ENCODE measurements at regions not wholly inside any gene's neighbourhood (a gene's known extent, or its start where the extent isn't known, plus 50 kb on each side); places are given as distances from the start of the nearest gene placed in this dataset.

- DNase-seq (ENCODE audit: low spot score), result no peak
Measured at GRCh38 chr1:229111703-229112319, 159.1 kb upstream of the RAB4A start.

DNA sequence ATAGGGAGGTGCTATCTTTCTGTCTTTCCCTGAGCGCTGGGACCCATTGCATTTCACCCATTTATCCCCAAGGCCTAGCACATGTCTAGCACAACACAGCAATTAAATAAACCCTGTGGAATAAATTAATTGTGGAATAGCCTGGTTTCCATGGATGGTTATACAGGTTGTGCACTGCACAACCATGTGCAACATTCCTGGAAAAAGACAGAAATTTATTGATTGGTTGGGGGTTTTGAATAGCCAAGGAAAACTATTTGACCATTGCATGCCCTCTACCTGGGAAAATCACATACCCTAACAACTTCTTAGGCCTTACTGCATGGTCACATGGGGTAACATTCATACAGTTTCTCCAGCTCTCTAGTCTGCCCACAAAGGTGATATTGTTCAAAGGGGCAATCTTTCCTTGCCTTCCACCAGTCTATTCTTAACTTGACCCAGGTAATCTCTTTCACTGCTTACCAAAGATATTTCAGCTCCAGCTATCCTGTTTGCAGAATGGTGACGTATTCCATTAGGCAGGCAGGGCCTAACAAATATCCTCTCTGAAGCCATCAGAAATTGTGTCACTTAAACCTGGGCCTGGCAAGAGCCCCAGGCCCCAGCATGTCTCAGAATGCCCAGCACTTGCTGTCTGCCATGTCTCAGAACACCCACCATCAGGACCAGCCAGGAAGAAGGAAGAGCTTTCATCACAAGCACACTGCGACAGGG is 157.9 kb upstream of the RAB4A start:
- DNase-seq (ENCODE audit: low spot score), result no peak

GRCh38 chr1:229114315-229114714 is 156.6 kb upstream of the RAB4A start:
- no peak for DNase-seq (ENCODE audit: low spot score)

- no peak for DNase-seq (ENCODE audit: low spot score)
Measured at GRCh38 chr1:229114850-229115365, 156.0 kb upstream of the RAB4A start.

- DNase-seq (ENCODE audit: low spot score), result no peak
Measured at GRCh38 chr1:229116114-229116513, 154.8 kb upstream of the RAB4A start.

- no peak for DNase-seq (ENCODE audit: low spot score)
Measured at GRCh38 chr1:229117664-229118300, 153.1 kb upstream of the RAB4A start.

DNA sequence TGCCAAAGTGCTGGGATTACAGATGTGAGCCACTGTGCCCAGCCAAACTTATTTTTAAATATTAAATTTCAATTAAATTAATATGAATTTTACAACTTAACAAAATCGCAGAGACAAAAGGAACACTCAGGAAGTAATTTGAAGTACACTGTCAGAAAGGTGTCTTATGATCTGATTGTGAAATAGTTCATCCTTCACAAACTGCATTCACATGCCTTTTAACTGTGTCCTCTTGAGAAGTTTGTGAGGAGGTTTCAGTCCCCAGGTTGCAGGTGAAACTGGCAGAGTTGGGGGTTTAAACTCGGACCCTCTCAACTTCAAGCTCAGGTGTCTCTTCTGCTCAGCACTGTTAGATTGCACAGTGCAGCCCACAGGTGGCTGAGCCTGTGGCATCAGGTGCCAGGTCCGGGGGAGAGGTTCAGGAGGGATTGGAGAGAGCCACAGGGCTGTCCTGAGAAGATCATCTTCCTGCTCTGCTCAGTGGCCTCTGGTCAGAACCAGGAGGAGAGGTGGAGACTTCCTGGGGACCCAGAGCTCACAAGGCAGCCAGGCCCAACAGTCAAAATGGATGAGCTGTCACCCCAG is 152.3 kb upstream of the RAB4A start:
- DNase-seq (ENCODE audit: low spot score), result no peak

- no peak for DNase-seq (ENCODE audit: low spot score)
Measured at GRCh38 chr1:229119161-229119560, 151.8 kb upstream of the RAB4A start.

- no peak for DNase-seq (ENCODE audit: low spot score)
Measured at GRCh38 chr1:229119876-229120275, 151.0 kb upstream of the RAB4A start.

DNA sequence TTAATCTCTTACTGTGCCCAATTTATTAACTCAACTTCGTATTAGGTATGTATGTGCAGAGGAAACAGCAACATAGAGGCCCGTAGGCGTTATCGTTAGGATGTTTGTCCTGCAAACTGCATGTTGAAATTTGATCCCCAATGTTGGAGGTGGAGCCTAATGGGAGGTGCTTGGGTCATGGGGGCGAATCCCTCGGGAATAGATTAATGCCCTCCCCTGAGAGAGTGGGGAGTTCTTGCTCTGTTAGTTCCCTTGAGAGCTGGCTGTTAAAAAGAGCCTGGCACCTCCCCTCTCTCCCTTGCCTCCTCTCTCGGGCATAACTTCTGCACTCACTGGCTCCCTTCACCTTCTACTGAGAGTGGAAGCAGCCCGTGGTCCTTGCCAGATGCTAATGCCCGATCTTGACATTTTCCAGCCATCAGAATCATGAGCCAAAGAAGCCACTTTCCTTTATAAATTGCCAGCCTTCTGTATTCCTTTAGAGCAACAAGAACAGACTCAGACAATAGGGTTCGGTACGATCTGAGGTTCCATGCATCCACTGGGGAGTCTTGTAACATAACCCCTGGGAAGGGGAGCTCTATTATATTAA is 149.0 kb upstream of the RAB4A start:
- DNase-seq (ENCODE audit: low spot score), result no peak

- DNase-seq (ENCODE audit: low spot score), result no peak
Measured at GRCh38 chr1:229122606-229123005, 148.3 kb upstream of the RAB4A start.

DNA sequence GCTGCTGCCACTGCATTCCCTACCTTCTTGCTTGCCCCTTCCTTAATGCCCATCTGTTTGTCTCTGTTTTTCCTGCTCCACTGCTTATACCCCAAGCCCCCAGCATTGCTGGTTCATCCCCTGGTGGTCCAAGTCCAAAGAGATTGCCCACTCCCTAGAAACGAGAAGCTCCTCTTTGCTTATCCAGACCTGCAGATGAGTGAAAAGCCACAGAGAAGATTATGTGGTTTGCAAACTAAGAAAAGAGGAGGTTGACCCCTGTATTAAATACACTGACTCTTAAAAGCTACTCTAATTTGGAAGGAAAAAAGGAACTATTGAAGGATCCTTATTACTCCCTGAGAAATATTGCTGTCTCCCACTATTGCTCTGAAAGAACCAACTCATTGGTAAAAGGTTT is 146.8 kb upstream of the RAB4A start:
- DNase-seq (ENCODE audit: low spot score), result no peak

GRCh38 chr1:229124520-229125124 is 146.3 kb upstream of the RAB4A start:
- DNase-seq (ENCODE audit: low spot score), result no peak

DNA sequence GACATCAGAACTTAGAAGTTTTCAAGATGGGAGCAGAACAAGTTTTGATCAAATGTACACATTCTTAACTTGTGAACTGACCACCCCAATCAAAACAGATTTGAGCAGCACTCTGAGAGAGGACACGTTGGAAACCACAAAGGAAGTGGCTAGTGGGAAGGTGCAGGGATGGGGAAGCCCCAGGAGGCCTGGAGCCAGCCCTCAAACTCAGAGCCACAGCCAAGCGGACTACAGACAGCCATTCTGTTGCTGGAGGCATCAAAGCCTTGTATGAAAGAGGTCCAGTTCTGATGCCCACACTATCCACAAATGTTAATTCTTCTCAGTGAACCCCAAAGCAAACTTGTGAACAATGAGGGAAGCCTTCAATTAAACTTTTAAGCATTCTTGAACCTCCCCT is 143.6 kb upstream of the RAB4A start:
- no peak for DNase-seq (ENCODE audit: low spot score)

GRCh38 chr1:229128066-229128608 is 142.8 kb upstream of the RAB4A start:
- no peak for DNase-seq (ENCODE audit: low spot score)

- DNase-seq (ENCODE audit: low spot score), result no peak
Measured at GRCh38 chr1:229129301-229130027, 141.4 kb upstream of the RAB4A start.

DNA sequence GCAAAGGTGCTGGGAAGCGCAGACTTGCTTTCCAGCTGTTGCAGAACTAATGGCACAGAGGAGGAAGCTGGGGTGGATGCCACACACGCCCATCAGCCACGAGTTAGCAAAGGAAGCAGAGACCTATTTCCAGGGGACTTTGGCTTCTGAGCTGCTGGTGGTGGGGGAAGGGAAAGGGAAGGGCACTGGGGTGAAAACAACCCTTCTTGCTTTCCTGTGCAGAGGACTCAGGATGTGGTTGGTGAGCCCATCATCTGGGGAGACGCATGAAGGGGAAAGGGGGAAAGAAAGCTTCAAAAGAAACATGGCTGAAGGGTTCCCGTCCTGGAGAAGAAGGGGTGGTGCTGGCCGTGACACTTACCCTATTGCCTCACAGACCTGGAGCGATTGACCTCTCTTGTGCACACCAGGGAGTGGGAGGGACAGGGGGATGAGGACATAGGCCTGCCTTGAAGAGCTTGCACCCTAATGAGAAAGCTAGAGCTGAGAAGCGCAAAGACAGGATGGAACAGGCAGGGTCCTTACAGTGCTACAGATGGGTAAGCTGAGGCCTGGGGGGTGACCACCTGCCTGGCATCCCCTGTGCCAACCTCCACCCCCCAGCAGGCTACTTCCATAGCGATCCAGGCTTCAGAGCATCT is 140.8 kb upstream of the RAB4A start:
- DNase-seq (ENCODE audit: low spot score), result no peak

DNA sequence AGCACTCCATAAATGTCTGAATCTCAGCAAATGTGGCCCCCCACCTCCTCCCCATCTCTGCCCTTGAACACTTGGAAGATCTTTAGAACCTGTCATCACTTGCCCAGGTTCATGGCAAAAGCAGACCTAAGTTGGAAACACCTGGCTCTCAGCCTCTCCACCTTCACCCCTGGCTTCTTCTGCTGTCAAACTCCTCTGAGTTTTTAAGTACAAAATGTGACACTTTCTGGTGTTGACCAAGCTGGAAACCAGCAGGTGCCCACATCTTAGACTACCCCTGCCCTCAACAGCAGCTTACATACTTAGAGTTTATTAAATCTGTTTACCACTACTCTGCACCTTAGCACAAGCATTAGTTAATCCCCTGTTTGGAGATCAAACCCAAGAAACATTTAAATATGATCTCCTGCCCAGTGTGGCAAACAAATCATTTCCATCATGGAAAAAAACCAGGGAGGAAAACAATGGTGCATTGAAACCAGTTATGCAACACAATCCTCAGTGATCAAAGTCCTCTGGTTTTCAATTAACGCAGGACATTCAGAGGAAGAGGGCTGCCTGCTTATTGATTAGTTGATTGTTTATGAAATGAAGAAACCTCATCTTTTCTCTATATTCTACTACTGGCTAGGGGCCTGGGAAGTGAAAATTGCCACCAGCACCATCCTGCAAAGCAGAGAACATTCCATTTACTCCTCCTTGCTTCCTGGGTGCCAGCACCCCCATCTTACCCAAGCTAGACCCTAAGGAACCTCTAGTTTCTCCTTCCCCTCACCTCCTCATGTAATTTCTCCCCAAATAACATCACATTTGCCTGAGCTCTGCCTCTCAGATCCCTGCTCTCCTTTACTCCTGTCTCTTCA is 139.4 kb upstream of the RAB4A start:
- no peak for DNase-seq (ENCODE audit: low spot score)

DNA sequence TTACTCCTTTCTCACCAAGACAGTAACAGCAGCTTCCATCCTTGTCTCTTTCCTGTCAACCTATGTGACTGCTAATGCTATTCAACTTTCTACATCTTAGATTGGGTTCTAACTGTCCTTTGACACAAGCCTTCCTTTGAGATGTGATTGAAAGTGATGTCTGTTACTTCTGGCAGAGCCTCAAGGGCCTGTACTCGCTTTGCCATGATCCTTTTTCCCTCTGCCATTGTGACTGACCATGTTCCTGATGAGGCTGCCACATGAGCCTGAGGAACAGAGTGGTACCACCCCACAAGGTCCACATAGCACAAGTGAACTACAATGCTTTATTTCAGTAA is 138.8 kb upstream of the RAB4A start:
- DNase-seq (ENCODE audit: low spot score), result no peak

- no peak for DNase-seq (ENCODE audit: low spot score)
Measured at GRCh38 chr1:229132706-229133105, 138.2 kb upstream of the RAB4A start.
